ENCODE measurements at regions not wholly inside any gene's neighbourhood (a gene's known extent, or its start where the extent isn't known, plus 50 kb on each side); places are given as distances from the start of the nearest gene placed in this dataset.

DNA sequence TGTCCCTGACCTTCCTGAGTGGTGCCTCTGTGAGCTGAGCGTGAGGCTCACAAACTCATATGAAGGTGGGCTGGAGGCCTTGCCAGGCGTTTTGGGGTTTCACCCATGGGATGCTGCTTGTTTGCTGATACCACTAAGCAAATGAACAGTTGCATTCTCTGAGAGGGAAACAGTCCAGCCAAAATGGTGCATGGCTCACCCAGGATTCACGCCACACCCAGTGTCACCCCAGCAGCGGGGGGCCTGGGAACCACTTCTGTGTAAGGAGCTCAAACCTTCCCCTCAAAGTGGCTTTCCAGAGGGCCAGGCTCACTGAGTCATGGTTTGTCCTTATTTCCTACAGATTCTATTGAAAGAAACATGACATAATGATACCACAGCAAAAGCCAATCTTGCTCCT, 928.1 kb downstream of the TBC1D22A start:
- no peak for DNase-seq

GRCh38 chr22:47690166-47690565, 927.7 kb downstream of the TBC1D22A start:
- no peak for DNase-seq

- DNase-seq: no peak
These were observed 925.3 kb downstream of the TBC1D22A start for GRCh38 chr22:47687776-47688175.

DNA sequence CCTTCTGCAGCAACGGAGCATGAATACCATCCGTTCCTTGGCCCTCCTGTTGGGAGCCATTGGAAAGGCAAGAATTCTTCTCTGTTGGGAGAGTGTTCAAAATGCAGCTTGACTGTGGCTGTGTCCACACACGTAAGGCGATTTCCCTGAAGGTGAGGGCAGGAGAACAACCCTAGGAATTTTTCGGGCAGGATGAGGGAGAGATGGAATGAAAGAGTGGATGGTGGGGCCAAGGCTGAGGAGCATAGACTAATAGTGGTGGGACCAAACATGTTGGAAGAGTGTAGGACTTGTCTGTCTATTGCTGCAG, 924.9 kb downstream of the TBC1D22A start:
- DNase-seq: no peak

DNA sequence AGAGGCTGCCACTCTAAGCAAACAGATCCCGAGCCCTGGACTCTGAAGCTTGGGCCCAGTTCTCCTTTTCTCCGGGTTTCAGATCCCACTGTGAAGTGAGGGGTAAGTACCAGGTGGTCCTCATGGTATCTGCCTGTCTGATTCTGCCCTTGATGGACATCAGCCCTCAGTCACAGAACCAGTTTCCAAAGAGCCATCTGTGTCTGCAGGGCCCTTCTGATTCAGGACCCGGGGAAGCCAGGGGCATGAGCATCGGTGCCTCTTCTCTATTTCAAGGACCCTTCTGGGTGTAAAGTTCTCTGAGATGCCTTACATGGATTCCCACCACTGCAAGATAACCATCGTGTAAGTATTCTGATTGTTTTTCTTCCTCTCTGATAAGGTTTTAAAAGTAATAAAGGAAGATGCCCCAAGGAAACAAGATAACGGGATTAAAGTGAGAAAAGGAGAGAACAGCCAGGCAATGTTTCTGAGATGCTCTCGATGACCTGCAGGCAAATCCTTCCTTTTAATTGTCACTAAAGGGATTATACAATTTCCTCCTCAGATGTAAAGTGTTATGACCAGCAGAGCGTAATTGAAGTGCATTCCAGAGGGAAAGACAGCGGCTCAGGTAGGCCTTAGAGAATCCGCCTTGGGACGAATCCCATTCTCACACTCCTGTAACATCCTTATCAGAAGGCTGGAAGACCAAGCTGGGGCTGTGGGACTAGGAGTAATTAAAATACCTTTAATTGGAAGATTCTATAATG, 924.3 kb downstream of the TBC1D22A start:
- no peak for DNase-seq

- DNase-seq: no peak
These were observed 919.1 kb downstream of the TBC1D22A start for GRCh38 chr22:47681411-47682165.

DNA sequence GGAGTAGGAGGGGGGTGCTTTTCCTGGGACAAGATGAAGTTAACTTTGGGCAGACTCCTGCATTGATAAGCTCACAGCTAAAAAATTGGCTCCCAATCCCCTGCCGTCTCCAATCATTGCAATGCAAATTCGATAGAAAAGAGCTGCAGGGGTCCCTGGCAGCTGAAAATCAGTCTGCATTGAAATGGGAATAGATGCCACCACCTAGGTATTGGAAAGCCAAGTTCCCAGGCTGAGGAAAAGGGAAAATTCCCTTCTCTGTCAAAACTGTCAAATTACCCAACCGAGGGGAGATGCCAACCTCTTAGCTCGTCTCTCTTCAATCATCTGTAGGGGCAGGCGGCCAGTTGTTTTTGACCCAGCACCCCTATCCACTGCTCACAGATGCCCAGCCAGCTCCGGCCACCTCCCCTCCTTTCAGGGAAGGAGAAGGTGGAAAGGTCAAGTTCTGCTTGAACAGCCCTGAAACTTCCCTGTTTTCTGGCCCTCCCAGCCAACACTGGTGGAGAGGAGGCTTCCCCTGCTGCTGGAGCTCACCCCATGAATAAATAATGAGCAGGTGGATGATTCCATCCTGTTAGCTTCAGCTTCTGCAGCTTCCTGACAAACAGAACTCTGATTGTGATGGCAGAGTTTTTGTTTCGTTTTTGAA, 916.3 kb downstream of the TBC1D22A start:
- no peak for DNase-seq

- DNase-seq: no peak
These were observed 915.6 kb downstream of the TBC1D22A start for GRCh38 chr22:47678048-47678447.

GRCh38 chr22:47676685-47677084, 914.2 kb downstream of the TBC1D22A start:
- DNase-seq: no peak

- no peak for DNase-seq
These were observed 912.1 kb downstream of the TBC1D22A start for GRCh38 chr22:47674600-47674999.

DNA sequence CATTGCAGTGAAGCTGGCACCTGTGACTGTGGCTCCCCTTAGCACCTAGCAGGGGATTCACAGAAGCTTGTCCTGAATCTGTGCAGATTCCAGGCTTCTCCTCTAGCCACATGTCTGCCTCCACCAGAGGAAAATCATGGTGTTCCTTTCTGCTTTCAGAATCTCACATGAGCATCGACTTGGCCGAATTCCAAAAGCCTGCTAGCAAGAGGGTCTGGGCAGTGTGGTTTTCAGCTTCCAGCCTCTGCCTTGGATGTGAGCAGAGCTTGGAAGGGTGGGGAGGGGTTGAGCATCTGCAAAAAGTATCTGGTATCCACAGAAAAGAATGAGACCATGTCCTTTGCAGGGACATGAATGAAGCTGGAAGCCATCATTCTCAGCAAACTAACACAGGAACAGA, 911.1 kb downstream of the TBC1D22A start:
- no peak for DNase-seq

GRCh38 chr22:47672526-47672925, 910.1 kb downstream of the TBC1D22A start:
- no peak for DNase-seq

DNA sequence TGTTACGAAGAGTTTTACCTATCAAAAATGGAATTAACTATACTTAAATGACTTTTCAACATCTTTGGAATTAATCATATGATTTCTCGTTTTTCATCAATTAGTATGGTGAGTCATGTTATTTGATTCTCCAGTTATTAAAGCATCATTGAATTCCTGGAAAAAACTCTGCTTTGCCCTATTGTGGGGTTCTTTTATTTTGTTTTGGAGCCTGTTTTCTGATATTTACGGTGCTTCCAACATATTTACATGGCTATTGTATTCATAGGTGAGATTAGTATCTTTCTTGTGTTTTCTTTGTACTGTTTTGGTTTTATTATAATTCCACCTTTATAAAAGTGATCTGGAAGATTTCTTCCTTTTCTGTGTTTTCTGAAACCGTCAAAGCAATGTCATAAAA, 902.7 kb downstream of the TBC1D22A start:
- DNase-seq: no peak

GRCh38 chr22:47663615-47664605, 901.5 kb downstream of the TBC1D22A start:
- no peak for DNase-seq

- no peak for DNase-seq
These were observed 897.2 kb downstream of the TBC1D22A start for GRCh38 chr22:47659467-47660223.

DNA sequence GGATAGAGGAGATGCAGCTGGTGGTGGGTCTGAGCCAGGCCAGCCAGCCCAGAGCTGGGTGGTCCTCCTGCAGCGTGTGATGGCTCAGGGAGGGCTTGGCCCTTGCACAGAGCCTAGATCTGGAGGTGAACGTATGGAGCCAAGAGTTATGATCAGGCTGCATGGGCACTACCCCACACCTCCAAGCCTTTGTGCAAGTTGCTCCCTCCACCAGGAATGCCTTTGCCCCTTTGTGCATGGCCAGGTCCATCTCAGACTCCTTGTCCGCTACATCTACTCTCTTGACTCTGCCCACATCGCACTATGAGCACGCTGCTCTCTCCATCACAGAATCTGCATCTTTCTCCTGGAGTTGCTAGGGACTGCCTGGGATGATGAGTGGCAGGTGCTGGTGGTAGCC, 895.7 kb downstream of the TBC1D22A start:
- DNase-seq: no peak

DNA sequence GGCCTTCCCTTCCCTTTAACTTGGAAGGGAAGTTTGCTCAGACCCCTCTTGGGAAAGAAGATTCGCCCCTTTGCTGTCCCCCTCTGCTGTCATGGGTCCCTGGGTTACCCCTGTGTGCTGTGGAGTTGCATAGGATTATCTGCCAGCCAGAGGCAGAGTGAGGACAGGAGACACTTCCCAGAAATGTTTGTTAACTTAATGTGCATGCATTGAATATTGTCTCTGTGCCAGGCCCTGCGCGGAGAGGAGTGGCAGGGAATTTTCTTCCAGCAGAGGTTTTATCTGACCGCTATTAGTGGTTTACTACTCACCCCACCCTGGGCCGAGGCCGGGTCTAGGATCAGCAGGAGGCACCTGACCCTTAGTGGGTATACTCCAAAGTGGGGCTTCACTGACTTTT, 894.8 kb downstream of the TBC1D22A start:
- DNase-seq: no peak

GRCh38 chr22:47656806-47657205, 894.4 kb downstream of the TBC1D22A start:
- no peak for DNase-seq

GRCh38 chr22:47655930-47656329, 893.5 kb downstream of the TBC1D22A start:
- no peak for DNase-seq

DNA sequence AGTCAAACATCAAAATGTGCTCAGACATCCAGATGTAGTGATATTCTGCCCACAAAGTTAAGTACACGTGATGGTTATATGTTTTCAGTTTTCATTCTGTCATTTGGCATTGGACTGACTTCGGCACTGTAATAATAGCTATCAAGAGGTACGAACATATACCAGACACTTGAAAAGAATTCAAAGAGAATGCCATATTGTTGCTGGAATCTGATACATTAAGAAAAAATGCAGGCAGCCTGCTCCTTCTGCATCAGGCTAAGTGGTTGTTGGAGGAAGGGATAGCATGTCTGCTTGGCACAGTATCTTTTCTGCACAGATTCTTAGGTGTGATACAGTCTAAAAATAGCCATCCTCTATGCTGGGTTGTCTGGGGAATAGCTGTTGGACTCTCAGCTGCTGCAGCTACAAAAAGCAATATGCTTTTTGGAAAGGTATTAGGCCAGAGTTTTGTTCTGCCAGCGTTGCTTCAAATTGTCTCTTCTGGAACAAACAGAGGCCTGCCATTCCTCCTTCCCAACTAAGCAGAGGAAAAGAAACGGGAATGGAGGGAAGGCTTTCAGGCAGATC, 892.6 kb downstream of the TBC1D22A start:
- no peak for DNase-seq

GRCh38 chr22:47653921-47654320, 891.5 kb downstream of the TBC1D22A start:
- DNase-seq: no peak

All from inflammatory macrophage treated with lipopolysaccharide for 1 hour (primary cell).